Thymus (tissue), 11 donors: ENCODE measurements at regions not wholly inside any gene's neighbourhood (a gene's known extent, or its start where the extent isn't known, plus 50 kb on each side); places are given as distances from the start of the nearest gene placed in this dataset.
"Not testable (repeated sequence)": the region's sequence is repeated elsewhere in the genome, so short reads cannot be mapped to it uniquely, and the experiment has no call there.

Experiments
- DNase-seq, 9 donors: peaks; one replicate each; pipeline ENCODE4 v3.0.0-alpha.2; 2013; ENCODE audit warnings: low spot score in 9 of 9, low read depth in 6 of 9, missing footprints in 1 of 9
- H3K27ac ChIP-seq, 2 donors: one replicate each; pipeline ENCODE4 v1.5.1; 2013; ENCODE audit warnings: control low read depth in 1 of 2, low read depth in 1 of 2, low read length in 1 of 2, mild to moderate bottlenecking in 1 of 2, moderate library complexity in 1 of 2
- H3K27me3 ChIP-seq, 2 donors: one replicate each; pipeline ENCODE4 v1.5.1; 2013; ENCODE audit warnings: low read length in 1 of 2; ENCODE audit not compliant: control insufficient read depth in 2 of 2, insufficient read depth in 1 of 2
- H3K36me3 ChIP-seq, 2 donors: one replicate each; pipeline ENCODE4 v1.5.1; 2013; ENCODE audit warnings: low read length in 1 of 2, mild to moderate bottlenecking in 1 of 2, moderate library complexity in 1 of 2; ENCODE audit not compliant: control insufficient read depth in 2 of 2, insufficient read depth in 2 of 2
- H3K4me1 ChIP-seq, 2 donors: one replicate each; pipeline ENCODE4 v1.5.1; 2013; ENCODE audit warnings: low read length in 2 of 2; ENCODE audit not compliant: control insufficient read depth in 2 of 2, insufficient read depth in 2 of 2
- H3K4me3 ChIP-seq, 2 donors: one replicate each; pipeline ENCODE4 v1.5.1; 2013; ENCODE audit warnings: low read length in 2 of 2, control low read depth in 1 of 2, mild to moderate bottlenecking in 1 of 2
- H3K9me3 ChIP-seq, 2 donors: one replicate each; pipeline ENCODE4 v1.5.1; 2013; ENCODE audit warnings: low read length in 1 of 2, mild to moderate bottlenecking in 1 of 2; ENCODE audit not compliant: control insufficient read depth in 2 of 2, insufficient read depth in 1 of 2
- WGBS: extraction: QIAGEN DNeasy Blood & Tissue Kit; methylation state at CpG from one replicate; pipeline ENCODE4 v1.1.7; 2013; 5-methylcytosine and 5-hydroxymethylcytosine counted together
- donor health status: healthy.

GRCh38 chr4:123018396-123018775 is 96.0 kb upstream of the NUDT6 start:
- 85% methylated on average over 3 of the region's 3 CpGs for WGBS
- no peaks in the 10 kb centered on the region for H3K27me3 ChIP-seq

GRCh38 chr4:123020285-123020684 is 97.9 kb upstream of the NUDT6 start:
- Histone ChIP-seq H3K4me3 (no peak overlapping the region), H3K4me1 (no peaks in the 10 kb centered on the region), H3K36me3 (peaks cover 0 to 2% of the 10 kb centered on the region in 2 donors), H3K27me3 (no peaks in the 10 kb centered on the region), H3K9me3 (no peaks in the 10 kb centered on the region), H3K27ac (no peak overlapping the region)
- no peak for DNase-seq
- WGBS: 98% methylated on average over 11 of the region's 11 CpGs

More at GRCh38 chr4:123018396-123018775, 96.0 kb upstream of the NUDT6 start:
- Histone ChIP-seq H3K36me3 (no peaks in the 10 kb centered on the region), H3K4me1 (no peaks in the 10 kb centered on the region), H3K27ac (no peak overlapping the region), H3K4me3 (no peak overlapping the region), H3K9me3 (no peaks in the 10 kb centered on the region)
- no peak for DNase-seq

- Histone ChIP-seq H3K36me3 (peaks cover 0 to 2% of the 10 kb centered on the region in 2 donors), H3K27me3 (no peaks in the 10 kb centered on the region), H3K27ac (no peak overlapping the region), H3K9me3 (no peaks in the 10 kb centered on the region), H3K4me3 (no peak overlapping the region), H3K4me1 (no peaks in the 10 kb centered on the region)
- no peak for DNase-seq
- WGBS: 98% methylated on average over 15 of the region's 15 CpGs
These were observed 101.2 kb upstream of the NUDT6 start for GRCh38 chr4:123023647-123024046.

- H3K4me1 ChIP-seq: no peaks in the 10 kb centered on the region
- no peaks in the 10 kb centered on the region for H3K27me3 ChIP-seq
- no peak overlapping the region for H3K27ac ChIP-seq
- WGBS: 85% methylated on average over 6 of the region's 6 CpGs
- DNase-seq: no peak
- peaks cover 0 to 2% of the 10 kb centered on the region in 2 donors for H3K36me3 ChIP-seq
- H3K4me3 ChIP-seq: no peak overlapping the region
- no peaks in the 10 kb centered on the region for H3K9me3 ChIP-seq
These were observed 102.3 kb upstream of the NUDT6 start for GRCh38 chr4:123024710-123025109.

GRCh38 chr4:123025398-123025797 is 103.0 kb upstream of the NUDT6 start:
- H3K9me3 ChIP-seq: no peaks in the 10 kb centered on the region
- 91% methylated on average over 4 of the region's 4 CpGs for WGBS
- DNase-seq: no peak
- H3K4me3 ChIP-seq: no peak overlapping the region
- H3K27ac ChIP-seq: no peak overlapping the region
- H3K36me3 ChIP-seq: peaks cover 0 to 2% of the 10 kb centered on the region in 2 donors
- H3K4me1 ChIP-seq: no peaks in the 10 kb centered on the region
- no peaks in the 10 kb centered on the region for H3K27me3 ChIP-seq

- 58% methylated on average over 2 of the region's 2 CpGs for WGBS
These were observed 103.6 kb upstream of the NUDT6 start for GRCh38 chr4:123026015-123026414.

GRCh38 chr4:123031664-123032063 is 109.3 kb upstream of the NUDT6 start:
- no peak for DNase-seq
- WGBS: 97% methylated on average over 2 of the region's 2 CpGs
- no peaks in the 10 kb centered on the region for H3K4me1 ChIP-seq
- no peaks in the 10 kb centered on the region for H3K27me3 ChIP-seq
- H3K4me3 ChIP-seq: no peak overlapping the region
- no peak overlapping the region for H3K27ac ChIP-seq
- H3K36me3 ChIP-seq: no peaks in the 10 kb centered on the region
- H3K9me3 ChIP-seq: no peaks in the 10 kb centered on the region

More at GRCh38 chr4:123026015-123026414, 103.6 kb upstream of the NUDT6 start:
- not testable (repeated sequence) for H3K4me1 ChIP-seq, H3K9me3 ChIP-seq, H3K27me3 ChIP-seq, H3K36me3 ChIP-seq, H3K27ac ChIP-seq, DNase-seq, H3K4me3 ChIP-seq

- Histone ChIP-seq H3K4me3 (no peak overlapping the region), H3K27me3 (no peaks in the 10 kb centered on the region), H3K36me3 (no peaks in the 10 kb centered on the region), H3K4me1 (no peaks in the 10 kb centered on the region), H3K9me3 (no peaks in the 10 kb centered on the region), H3K27ac (no peak overlapping the region)
- no peak for DNase-seq
- WGBS: over 99% methylated on average over 2 of the region's 2 CpGs
These were observed 111.6 kb upstream of the NUDT6 start for GRCh38 chr4:123034023-123034422.

- Histone ChIP-seq H3K27ac (no peak overlapping the region), H3K27me3 (no peaks in the 10 kb centered on the region), H3K4me3 (no peak overlapping the region), H3K4me1 (no peaks in the 10 kb centered on the region), H3K36me3 (no peaks in the 10 kb centered on the region), H3K9me3 (no peaks in the 10 kb centered on the region)
- DNase-seq: no peak
- 100% methylated on average over 1 of the region's 1 CpG for WGBS
These were observed 112.8 kb upstream of the NUDT6 start for GRCh38 chr4:123035239-123035638.

- H3K4me1 ChIP-seq: no peaks in the 10 kb centered on the region
- 92% methylated on average over 1 of the region's 1 CpG for WGBS
- H3K9me3 ChIP-seq: peaks cover 0 to 6% of the 10 kb centered on the region in 2 donors
- H3K27ac ChIP-seq: no peak overlapping the region
- H3K27me3 ChIP-seq: no peaks in the 10 kb centered on the region
- no peaks in the 10 kb centered on the region for H3K36me3 ChIP-seq
- no peak overlapping the region for H3K4me3 ChIP-seq
- no peak for DNase-seq
These were observed 115.4 kb upstream of the NUDT6 start for GRCh38 chr4:123037804-123038203.
